ENCODE measurements at regions not wholly inside any gene's neighbourhood (a gene's known extent, or its start where the extent isn't known, plus 50 kb on each side); places are given as distances from the start of the nearest gene placed in this dataset.

- Histone ChIP-seq H2AFZ (ENCODE audit: low read depth, low read length, poor library complexity, severe bottlenecking) (no peak overlapping the region), H3K9ac (ENCODE audit: low read length) (no peak overlapping the region), H3K27me3 (ENCODE audit: insufficient read depth, low read length) (no peaks in the 10 kb centered on the region; the same call in 1 of the 2 replicates), H3K4me1 (ENCODE audit: control insufficient read depth in 1 of 2, insufficient read depth in 2 of 2, low read length in 2 of 2) (no peaks in the 10 kb centered on the region), H3K36me3 (ENCODE audit: control insufficient read depth in 1 of 2, insufficient read depth in 2 of 2, low read length in 2 of 2) (no peaks in the 10 kb centered on the region), H3K4me3 (replicated peaks in 1 of 2; ENCODE audit: low read depth in 1 of 2, low read length in 2 of 2) (no peak overlapping the region), H3K4me2 (ENCODE audit: low read length) (no peak overlapping the region), H3K27ac (ENCODE audit: low read depth, low read length) (no peak overlapping the region), H3K9me3 (ENCODE audit: control insufficient read depth in 1 of 2, insufficient read depth in 1 of 2, low read depth in 1 of 2, low read length in 2 of 2) (no peaks in the 10 kb centered on the region), H3K9me2 (ENCODE audit: insufficient read depth) (no peaks in the 10 kb centered on the region), H3K79me2 (ENCODE audit: insufficient read depth, low read length) (no peaks in the 10 kb centered on the region), H4K20me1 (ENCODE audit: insufficient read depth) (no peaks in the 10 kb centered on the region; the same call in 1 of the 2 replicates)
- BruUV-seq (replicated peaks): no TSS peak
- no peak for TF ChIP-seq CBX3 (IDR thresholded peaks at IDR 0.05; ENCODE audit: low read depth)
- TF ChIP-seq, protein P1, sequence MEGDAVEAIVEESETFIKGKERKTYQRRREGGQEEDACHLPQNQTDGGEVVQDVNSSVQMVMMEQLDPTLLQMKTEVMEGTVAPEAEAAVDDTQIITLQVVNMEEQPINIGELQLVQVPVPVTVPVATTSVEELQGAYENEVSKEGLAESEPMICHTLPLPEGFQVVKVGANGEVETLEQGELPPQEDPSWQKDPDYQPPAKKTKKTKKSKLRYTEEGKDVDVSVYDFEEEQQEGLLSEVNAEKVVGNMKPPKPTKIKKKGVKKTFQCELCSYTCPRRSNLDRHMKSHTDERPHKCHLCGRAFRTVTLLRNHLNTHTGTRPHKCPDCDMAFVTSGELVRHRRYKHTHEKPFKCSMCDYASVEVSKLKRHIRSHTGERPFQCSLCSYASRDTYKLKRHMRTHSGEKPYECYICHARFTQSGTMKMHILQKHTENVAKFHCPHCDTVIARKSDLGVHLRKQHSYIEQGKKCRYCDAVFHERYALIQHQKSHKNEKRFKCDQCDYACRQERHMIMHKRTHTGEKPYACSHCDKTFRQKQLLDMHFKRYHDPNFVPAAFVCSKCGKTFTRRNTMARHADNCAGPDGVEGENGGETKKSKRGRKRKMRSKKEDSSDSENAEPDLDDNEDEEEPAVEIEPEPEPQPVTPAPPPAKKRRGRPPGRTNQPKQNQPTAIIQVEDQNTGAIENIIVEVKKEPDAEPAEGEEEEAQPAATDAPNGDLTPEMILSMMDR (IDR thresholded peaks at IDR 0.05 in 2 of 3, conservative IDR thresholded peaks at IDR 0.05 in 1 of 3; ENCODE audit: borderline replicate concordance in 1 of 3, insufficient read depth in 1 of 3, low read depth in 2 of 3, low read length in 2 of 3): no peak
- no peak for TF ChIP-seq JUND (IDR thresholded peaks at IDR 0.05)
- no peak for TF ChIP-seq POLR2AphosphoS5 (IDR thresholded peaks at IDR 0.05; ENCODE audit: low read depth, low read length)
- no peak for TF ChIP-seq SP1 (IDR thresholded peaks at IDR 0.05; ENCODE audit: low read depth)
- TF ChIP-seq, protein P2, sequence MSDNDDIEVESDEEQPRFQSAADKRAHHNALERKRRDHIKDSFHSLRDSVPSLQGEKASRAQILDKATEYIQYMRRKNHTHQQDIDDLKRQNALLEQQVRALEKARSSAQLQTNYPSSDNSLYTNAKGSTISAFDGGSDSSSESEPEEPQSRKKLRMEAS (IDR thresholded peaks at IDR 0.05): no peak
- TF ChIP-seq TCF7L2 (IDR thresholded peaks at IDR 0.05; ENCODE audit: borderline replicate concordance, extremely low read depth, insufficient read depth, insufficient read length): no peak
- no peak for TF ChIP-seq ELF1 (IDR thresholded peaks at IDR 0.05; ENCODE audit: borderline replicate concordance, low read depth)
- TF ChIP-seq, protein P3, sequence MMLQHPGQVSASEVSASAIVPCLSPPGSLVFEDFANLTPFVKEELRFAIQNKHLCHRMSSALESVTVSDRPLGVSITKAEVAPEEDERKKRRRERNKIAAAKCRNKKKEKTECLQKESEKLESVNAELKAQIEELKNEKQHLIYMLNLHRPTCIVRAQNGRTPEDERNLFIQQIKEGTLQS (IDR thresholded peaks at IDR 0.05): no peak
- no peak for TF ChIP-seq RAD21 (IDR thresholded peaks at IDR 0.05; ENCODE audit: low read depth)
- TF ChIP-seq YY1 (IDR thresholded peaks at IDR 0.05; ENCODE audit: extremely low read depth, insufficient replicate concordance, low read depth, low read length): no peak
- no peak for TF ChIP-seq SIN3A (IDR thresholded peaks at IDR 0.05; ENCODE audit: low read depth)
- TF ChIP-seq EZH2phosphoT487 (IDR thresholded peaks at IDR 0.05; ENCODE audit: borderline replicate concordance): no peak
- TF ChIP-seq SRF (IDR thresholded peaks at IDR 0.05; ENCODE audit: low read depth): no peak
- TF ChIP-seq EGR1 (IDR thresholded peaks at IDR 0.05; ENCODE audit: low read depth): no peak
- no peak for TF ChIP-seq ZBTB33 (IDR thresholded peaks at IDR 0.05; ENCODE audit: extremely low read depth, insufficient replicate concordance, low read length)
- TF ChIP-seq ZNF274 (IDR thresholded peaks at IDR 0.05; ENCODE audit: low read depth, low read length): no peak
- no peak for TF ChIP-seq POLR2A (IDR thresholded peaks at IDR 0.05; ENCODE audit: borderline replicate concordance, extremely low read depth, insufficient read depth, insufficient read length)
- TF ChIP-seq CEBPB (IDR thresholded peaks at IDR 0.05; ENCODE audit: low read depth): no peak
- TF ChIP-seq ZFX (IDR thresholded peaks at IDR 0.05): no peak
- ChIA-PET CTCF (no interaction called here), RAD21 (ENCODE audit: low non-redundant PET in 1 of 2, low total read pairs in 2 of 2, uncharacterized antibody in 2 of 2, unreplicated experiment in 2 of 2) (no interaction called here), POLR2A (no interaction called here)
- ATAC-seq: no peak
- no peak for DNase-seq (ENCODE audit: low read depth, low spot score)
- intact Hi-C loops (cut with micrococcal nuclease): no loop called here
Observed at GRCh38 chr3:70829092-70829491, 516.7 kb upstream of the MDFIC2 start.
